NCI-H446 treated with DMSO at 0.1 percent for 48 hours (cell line): ENCODE measurements at regions not wholly inside any gene's neighbourhood (a gene's known extent, or its start where the extent isn't known, plus 50 kb on each side); places are given as distances from the start of the nearest gene placed in this dataset.

ENCODE experiments used
- DNase-seq: peaks from one replicate; lab custom pipeline; 2025; lab: John Stamatoyannopoulos, UW

- no peak for DNase-seq
Observed at GRCh38 chrX:69027181-69028005, 137.9 kb downstream of the PJA1 start.

GRCh38 chrX:69025802-69026301, 139.4 kb downstream of the PJA1 start:
- DNase-seq = no peak

- peak; percentile 49 for DNase-seq
Observed at GRCh38 chrX:69024931-69025330, 140.3 kb downstream of the PJA1 start.

GRCh38 chrX:69024161-69024736, 141.0 kb downstream of the PJA1 start:
- peak; percentile 69 for DNase-seq

- DNase-seq = no peak
Observed at GRCh38 chrX:69022430-69022829, 142.8 kb downstream of the PJA1 start.

GRCh38 chrX:69021141-69021960, 143.9 kb downstream of the PJA1 start:
- no peak for DNase-seq

GRCh38 chrX:69020316-69020715, 144.9 kb downstream of the PJA1 start:
- no peak for DNase-seq

GRCh38 chrX:69019073-69019890, 146.0 kb downstream of the PJA1 start:
- no peak for DNase-seq

- DNase-seq = no peak
Observed at GRCh38 chrX:69018416-69019072, 146.7 kb downstream of the PJA1 start.

- DNase-seq = no peak
Observed at GRCh38 chrX:69016293-69016941, 148.8 kb downstream of the PJA1 start.

GRCh38 chrX:69015564-69016292, 149.5 kb downstream of the PJA1 start:
- no peak for DNase-seq

GRCh38 chrX:69015156-69015555, 150.1 kb downstream of the PJA1 start:
- no peak for DNase-seq

- DNase-seq = no peak
Observed at GRCh38 chrX:69014200-69014599, 151.1 kb downstream of the PJA1 start.

GRCh38 chrX:69010339-69010738, 154.9 kb downstream of the PJA1 start:
- DNase-seq = no peak

GRCh38 chrX:69000877-69001276, 164.4 kb downstream of the PJA1 start:
- no peak for DNase-seq

- DNase-seq = no peak
Observed at GRCh38 chrX:68999931-69000330, 165.3 kb downstream of the PJA1 start.

GRCh38 chrX:68999356-68999755, 165.9 kb downstream of the PJA1 start:
- no peak for DNase-seq

GRCh38 chrX:68998716-68999115, 166.5 kb downstream of the PJA1 start:
- DNase-seq = no peak

GRCh38 chrX:68997911-68998310, 167.3 kb downstream of the PJA1 start:
- DNase-seq = peak; percentile 19

GRCh38 chrX:68997511-68997910, 167.7 kb downstream of the PJA1 start:
- no peak for DNase-seq
